Thoracic aorta (tissue), 2 donors: ENCODE measurements at regions not wholly inside any gene's neighbourhood (a gene's known extent, or its start where the extent isn't known, plus 50 kb on each side); places are given as distances from the start of the nearest gene placed in this dataset.

Source experiments
- ATAC-seq: fragments of 150-250 bp; one replicate; pipeline ENCODE4 v1.8.0; 2017; ENCODE audit warnings: low read depth; ENCODE audit not compliant: insufficient number of reproducible peaks, low FRiP score
- DNase-seq: peaks from one replicate; pipeline ENCODE4 v3.0.0-alpha.2; 2020; ENCODE audit warnings: low spot score
- H3K27ac ChIP-seq, 2 donors: fragments of 200-600 bp; sonication (generic); 1 replicate in 1 of 2; 2 replicates in 1 of 2; pipeline ENCODE4 v1.5.1; 2016; ENCODE audit warnings: mild to moderate bottlenecking in 2 of 2, moderate library complexity in 2 of 2
- H3K27me3 ChIP-seq: fragments of 200-600 bp; sonication (generic); replicated peaks from 2 replicates; pipeline ENCODE4 v1.6.0; 2016; ENCODE audit warnings: mild to moderate bottlenecking; ENCODE audit not compliant: insufficient read depth
- H3K36me3 ChIP-seq: fragments of 200-600 bp; sonication (generic); one replicate; pipeline ENCODE4 v1.5.1; 2016
- H3K4me1 ChIP-seq, 2 donors: fragments of 200-600 bp; sonication (generic); 1 replicate in 1 of 2; 2 replicates in 1 of 2; pipeline versions ENCODE4 v1.5.1 to v1.6.0; 2016; ENCODE audit warnings: low read depth in 2 of 2, mild to moderate bottlenecking in 1 of 2; ENCODE audit not compliant: control insufficient read depth in 1 of 2
- H3K4me3 ChIP-seq: fragments of 200-600 bp; sonication (generic); 2 replicates; pipeline ENCODE4 v1.5.1; 2016; ENCODE audit warnings: mild to moderate bottlenecking
- H3K9me3 ChIP-seq: fragments of 200-600 bp; sonication (generic); 2 replicates; pipeline ENCODE4 v1.5.1; 2016
- CTCF ChIP-seq: fragments of 200-600 bp; sonication (generic); IDR thresholded peaks from one replicate; pipeline ENCODE4 v1.5.1; 2019; ENCODE audit warnings: antibody characterized with exemption

GRCh38 chr14:51189600-51190376, 50.3 kb upstream of the TMX1 start:
- H3K36me3 ChIP-seq, result no peaks in the 10 kb centered on the region
- no peak for TF ChIP-seq CTCF
- no peak overlapping the region for H3K27ac ChIP-seq
- no peaks in the 10 kb centered on the region for H3K9me3 ChIP-seq
- no peak overlapping the region for H3K4me3 ChIP-seq
- DNase-seq (no peak), ATAC-seq (no peak)
- no peaks in the 10 kb centered on the region for H3K27me3 ChIP-seq
- peaks cover 6 to 12% of the 10 kb centered on the region in 2 donors for H3K4me1 ChIP-seq
